ENCODE measurements at regions not wholly inside any gene's neighbourhood (a gene's known extent, or its start where the extent isn't known, plus 50 kb on each side); places are given as distances from the start of the nearest gene placed in this dataset.

DNA sequence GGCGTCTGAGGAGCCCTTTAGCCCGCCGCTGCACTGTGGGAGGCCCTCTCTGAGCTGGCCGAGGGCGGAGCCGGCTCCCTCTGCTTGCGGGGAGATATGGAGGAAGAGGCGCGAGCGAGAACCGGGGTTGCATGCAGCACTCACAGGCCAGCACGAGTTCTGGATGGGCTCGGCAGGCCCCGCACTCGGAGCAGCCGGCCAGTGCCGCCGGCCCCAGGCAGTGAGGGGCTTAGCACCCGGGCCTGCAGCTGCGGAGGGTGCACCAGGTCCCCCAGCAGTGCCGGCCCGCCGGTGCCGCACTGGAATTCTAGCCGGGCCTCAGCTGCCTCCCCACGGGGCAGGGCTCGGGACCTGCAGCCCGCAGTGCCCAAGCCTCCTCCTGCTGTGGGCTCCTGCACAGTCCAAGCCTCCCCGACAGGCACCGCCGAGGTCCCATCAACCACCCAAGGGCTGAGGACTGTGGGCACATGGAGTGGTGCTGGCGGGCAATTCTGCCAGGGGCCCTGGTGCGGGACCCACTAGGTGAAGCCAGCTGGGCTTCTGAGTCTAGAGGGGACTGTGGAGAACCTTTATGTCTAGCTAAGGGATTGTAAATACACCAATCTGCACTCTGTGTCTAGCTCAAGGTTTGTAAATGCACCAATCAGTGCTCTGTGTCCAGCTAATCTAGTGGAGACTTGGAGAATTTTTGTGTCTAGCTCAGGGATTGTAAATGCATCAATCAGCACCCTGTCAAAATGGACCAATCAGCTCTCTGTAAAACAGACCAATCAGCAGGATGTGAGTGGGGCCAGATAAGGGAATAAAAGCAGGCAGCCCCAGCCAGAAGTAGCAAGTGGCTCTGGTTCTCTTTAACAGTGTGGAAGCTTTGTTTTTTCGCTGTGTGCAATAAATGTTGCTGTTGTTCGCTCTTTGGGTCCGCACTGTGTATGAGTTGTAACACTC, 329.7 kb upstream of the JARID2 start:
- no peak for DNase-seq (ENCODE audit: low read depth)
- TF ChIP-seq, protein P1, sequence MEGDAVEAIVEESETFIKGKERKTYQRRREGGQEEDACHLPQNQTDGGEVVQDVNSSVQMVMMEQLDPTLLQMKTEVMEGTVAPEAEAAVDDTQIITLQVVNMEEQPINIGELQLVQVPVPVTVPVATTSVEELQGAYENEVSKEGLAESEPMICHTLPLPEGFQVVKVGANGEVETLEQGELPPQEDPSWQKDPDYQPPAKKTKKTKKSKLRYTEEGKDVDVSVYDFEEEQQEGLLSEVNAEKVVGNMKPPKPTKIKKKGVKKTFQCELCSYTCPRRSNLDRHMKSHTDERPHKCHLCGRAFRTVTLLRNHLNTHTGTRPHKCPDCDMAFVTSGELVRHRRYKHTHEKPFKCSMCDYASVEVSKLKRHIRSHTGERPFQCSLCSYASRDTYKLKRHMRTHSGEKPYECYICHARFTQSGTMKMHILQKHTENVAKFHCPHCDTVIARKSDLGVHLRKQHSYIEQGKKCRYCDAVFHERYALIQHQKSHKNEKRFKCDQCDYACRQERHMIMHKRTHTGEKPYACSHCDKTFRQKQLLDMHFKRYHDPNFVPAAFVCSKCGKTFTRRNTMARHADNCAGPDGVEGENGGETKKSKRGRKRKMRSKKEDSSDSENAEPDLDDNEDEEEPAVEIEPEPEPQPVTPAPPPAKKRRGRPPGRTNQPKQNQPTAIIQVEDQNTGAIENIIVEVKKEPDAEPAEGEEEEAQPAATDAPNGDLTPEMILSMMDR (IDR thresholded peaks at IDR 0.05; ENCODE audit: insufficient read depth, low read length, severe bottlenecking): no peak
- no peak for FAIRE-seq
- no peaks in the 10 kb centered on the region for H3K36me3 ChIP-seq (ENCODE audit: control insufficient read depth, insufficient read depth, low read length)
- H3K4me3 ChIP-seq (ENCODE audit: low read depth, low read length): no peak overlapping the region
- H3K27me3 ChIP-seq (ENCODE audit: control insufficient read depth, insufficient read depth, low read length): no peaks in the 10 kb centered on the region

DNA sequence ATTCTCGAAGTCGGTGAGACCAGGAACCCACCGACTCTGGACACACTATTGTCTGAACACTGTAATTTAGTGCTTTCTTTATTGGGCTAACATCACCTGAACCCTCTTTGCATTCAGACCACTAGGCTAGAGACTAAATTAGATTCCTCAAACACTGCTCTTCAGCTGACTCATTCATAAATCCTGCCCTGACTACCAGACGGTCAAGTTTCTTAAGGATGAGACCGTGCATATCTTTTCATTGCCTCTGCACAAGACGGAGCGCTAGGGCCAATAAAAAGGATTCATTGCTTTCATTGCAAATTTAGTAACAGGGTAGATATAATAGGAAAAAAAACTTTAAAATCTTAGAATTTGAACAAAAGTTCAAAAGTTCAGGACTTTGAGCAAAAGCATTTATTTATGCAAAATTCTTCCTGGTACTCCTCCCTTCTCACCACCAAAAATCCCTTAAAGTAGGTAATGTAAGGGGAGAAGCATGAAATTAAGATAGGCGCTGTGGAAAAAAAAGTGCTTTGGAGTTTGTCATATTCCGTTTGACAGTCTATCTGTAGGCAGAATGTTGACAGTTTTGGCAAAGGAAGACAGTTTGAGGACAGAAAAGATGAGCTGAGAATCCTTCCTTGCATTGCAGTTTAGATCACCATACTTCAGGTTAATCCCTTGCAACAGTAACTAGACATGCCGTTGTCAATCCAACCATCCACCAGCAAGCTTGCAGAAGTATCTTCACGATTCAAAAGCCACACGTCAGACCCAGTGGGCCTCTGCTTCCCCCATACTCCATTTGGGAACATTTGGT, 328.6 kb upstream of the JARID2 start:
- TF ChIP-seq, protein P1 (IDR thresholded peaks at IDR 0.05; ENCODE audit: insufficient read depth, low read length, severe bottlenecking): no peak
- FAIRE-seq: no peak
- no peaks in the 10 kb centered on the region for H3K27me3 ChIP-seq (ENCODE audit: control insufficient read depth, insufficient read depth, low read length)
- H3K36me3 ChIP-seq (ENCODE audit: control insufficient read depth, insufficient read depth, low read length): no peaks in the 10 kb centered on the region
- no peak overlapping the region for H3K4me3 ChIP-seq (ENCODE audit: low read depth, low read length)
- peak; percentile 32 for DNase-seq (ENCODE audit: low read depth)

DNA sequence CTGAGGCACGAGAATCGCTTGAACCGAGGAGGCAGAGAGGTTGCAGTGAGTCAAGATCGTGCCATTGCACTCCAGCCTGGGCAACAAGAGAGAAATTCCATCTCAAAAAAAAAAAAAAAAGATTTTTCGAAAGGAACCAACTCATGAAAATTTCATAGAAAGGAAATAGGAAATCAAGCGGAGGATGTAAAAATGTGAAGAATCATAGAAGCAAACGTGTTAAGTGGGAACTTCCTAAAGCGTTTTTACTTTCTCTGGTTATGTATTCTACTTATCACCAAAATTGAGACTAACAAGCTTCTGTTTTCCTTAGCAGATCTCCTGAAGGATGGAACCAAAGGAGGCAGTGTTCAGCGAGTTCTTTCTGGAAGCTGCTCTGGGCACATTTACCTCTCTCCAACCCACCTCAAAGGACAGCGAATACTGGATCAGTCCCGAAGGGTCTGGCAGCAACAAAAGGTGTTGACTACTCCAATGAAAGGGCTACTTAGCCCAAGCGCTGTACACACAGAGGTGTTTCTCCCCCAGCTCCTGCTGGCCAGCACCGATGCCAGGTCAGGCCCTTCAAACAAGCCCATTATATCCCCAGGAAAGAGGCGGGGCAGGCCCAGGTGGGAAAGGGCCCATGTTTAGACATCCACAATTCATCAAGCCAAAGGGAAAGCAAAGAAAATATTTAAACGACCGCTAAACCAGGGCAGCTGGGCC, 327.5 kb upstream of the JARID2 start:
- DNase-seq (ENCODE audit: low read depth): no peak

DNA sequence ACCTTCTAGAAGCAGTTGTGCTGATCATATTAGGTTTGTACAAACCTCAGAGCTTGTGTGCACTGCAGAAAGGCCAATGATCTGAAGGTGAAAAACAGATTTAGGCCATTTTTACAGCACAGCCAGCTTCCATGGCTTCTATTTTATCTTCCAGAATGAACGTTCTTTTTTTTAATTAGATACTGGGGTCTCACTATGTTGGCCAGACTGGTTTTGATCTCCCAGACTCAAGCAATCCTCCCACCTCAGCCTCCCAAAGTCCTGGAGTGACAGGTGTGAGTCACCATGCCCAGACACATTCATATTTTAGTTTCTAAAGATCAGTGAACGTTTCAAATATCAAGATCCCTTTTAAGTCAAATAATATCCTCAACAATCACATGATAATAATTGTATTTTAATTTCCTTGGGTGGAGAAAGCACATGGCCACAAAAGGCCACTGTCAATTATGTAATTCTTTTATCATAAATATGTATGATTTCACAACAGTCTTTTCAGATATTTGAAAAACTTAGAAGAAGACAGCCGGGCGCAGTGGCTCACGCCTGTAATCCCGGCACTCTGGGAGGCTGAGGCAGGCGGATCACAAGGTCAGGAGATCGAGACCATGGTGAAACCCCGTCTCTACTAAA, 326.7 kb upstream of the JARID2 start:
- FAIRE-seq (no peak), DNase-seq (ENCODE audit: low read depth) (no peak)
- Histone ChIP-seq H3K4me3 (ENCODE audit: low read depth, low read length) (no peak overlapping the region), H3K27me3 (ENCODE audit: control insufficient read depth, insufficient read depth, low read length) (no peaks in the 10 kb centered on the region), H3K36me3 (ENCODE audit: control insufficient read depth, insufficient read depth, low read length) (no peaks in the 10 kb centered on the region)
- TF ChIP-seq, protein P1 (IDR thresholded peaks at IDR 0.05; ENCODE audit: insufficient read depth, low read length, severe bottlenecking): no peak

More for the DNA sequence above, 327.5 kb upstream of the JARID2 start:
- TF ChIP-seq, protein P1 (IDR thresholded peaks at IDR 0.05; ENCODE audit: insufficient read depth, low read length, severe bottlenecking): no peak
- no peaks in the 10 kb centered on the region for H3K27me3 ChIP-seq (ENCODE audit: control insufficient read depth, insufficient read depth, low read length)
- H3K36me3 ChIP-seq (ENCODE audit: control insufficient read depth, insufficient read depth, low read length): no peaks in the 10 kb centered on the region
- FAIRE-seq: no peak
- no peak overlapping the region for H3K4me3 ChIP-seq (ENCODE audit: low read depth, low read length)

DNA sequence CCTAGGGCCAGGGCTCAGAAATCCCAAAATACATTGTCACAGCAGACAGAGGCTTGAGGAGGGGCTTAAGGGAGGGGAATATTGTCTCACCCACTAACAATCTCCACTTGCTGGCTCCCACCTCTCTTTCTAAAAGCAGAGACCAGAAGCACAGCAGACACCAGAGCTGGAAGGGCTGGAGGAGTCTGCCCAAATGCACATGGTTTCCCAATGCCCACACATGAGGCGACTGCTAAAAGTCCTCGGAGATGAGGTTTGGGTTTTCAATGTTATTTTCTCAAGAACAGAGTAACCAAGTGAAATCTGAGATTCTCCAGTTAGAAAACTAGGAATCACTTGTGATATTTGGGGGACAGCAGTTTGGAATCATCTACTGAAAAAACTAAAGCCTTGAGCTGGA, 325.6 kb upstream of the JARID2 start:
- TF ChIP-seq, protein P1 (IDR thresholded peaks at IDR 0.05; ENCODE audit: insufficient read depth, low read length, severe bottlenecking): no peak
- Histone ChIP-seq H3K36me3 (ENCODE audit: control insufficient read depth, insufficient read depth, low read length) (no peaks in the 10 kb centered on the region), H3K27me3 (ENCODE audit: control insufficient read depth, insufficient read depth, low read length) (no peaks in the 10 kb centered on the region), H3K4me3 (ENCODE audit: low read depth, low read length) (no peak overlapping the region)
- FAIRE-seq (no peak), DNase-seq (ENCODE audit: low read depth) (no peak)
